SW480 (cell line): ENCODE measurements at regions not wholly inside any gene's neighbourhood (a gene's known extent, or its start where the extent isn't known, plus 50 kb on each side); places are given as distances from the start of the nearest gene placed in this dataset.

Experiments
- DNase-seq: peaks from one replicate; pipeline ENCODE4 v3.0.0-alpha.2; 2016; ENCODE audit warnings: low spot score

GRCh38 chr6:40973304-40973703 is 65.7 kb downstream of the UNC5CL start:
- DNase-seq: no peak

- DNase-seq: no peak
These were observed 66.2 kb downstream of the UNC5CL start for GRCh38 chr6:40972814-40973213.

GRCh38 chr6:40972190-40972589 is 66.8 kb downstream of the UNC5CL start:
- no peak for DNase-seq

GRCh38 chr6:40968620-40969164 is 70.3 kb downstream of the UNC5CL start:
- DNase-seq: no peak

- no peak for DNase-seq
These were observed 72.2 kb downstream of the UNC5CL start for GRCh38 chr6:40966860-40967259.

- no peak for DNase-seq
These were observed 74.0 kb downstream of the UNC5CL start for GRCh38 chr6:40965046-40965445.

- no peak for DNase-seq
These were observed 76.0 kb downstream of the UNC5CL start for GRCh38 chr6:40963019-40963418.

GRCh38 chr6:40962241-40962640 is 76.8 kb downstream of the UNC5CL start:
- DNase-seq: peak; percentile 94

GRCh38 chr6:40961831-40962230 is 77.2 kb downstream of the UNC5CL start:
- DNase-seq: no peak

GRCh38 chr6:40960742-40961430 is 78.1 kb downstream of the UNC5CL start:
- no peak for DNase-seq

- no peak for DNase-seq
These were observed 79.2 kb downstream of the UNC5CL start for GRCh38 chr6:40959781-40960327.

GRCh38 chr6:40958738-40959137 is 80.3 kb downstream of the UNC5CL start:
- peak; percentile 67 for DNase-seq

- DNase-seq: peak; percentile 94
These were observed 81.2 kb downstream of the UNC5CL start for GRCh38 chr6:40957616-40958492.

- no peak for DNase-seq
These were observed 82.1 kb downstream of the UNC5CL start for GRCh38 chr6:40956936-40957335.

- no peak for DNase-seq
These were observed 83.9 kb downstream of the UNC5CL start for GRCh38 chr6:40955178-40955545.

GRCh38 chr6:40954446-40955177 is 84.4 kb downstream of the UNC5CL start:
- no peak for DNase-seq

- no peak for DNase-seq
These were observed 85.5 kb downstream of the UNC5CL start for GRCh38 chr6:40953486-40953885.

- no peak for DNase-seq
These were observed 87.9 kb downstream of the UNC5CL start for GRCh38 chr6:40950986-40951698.

GRCh38 chr6:40948570-40948969 is 90.5 kb downstream of the UNC5CL start:
- DNase-seq: no peak

- DNase-seq: no peak
These were observed 91.0 kb downstream of the UNC5CL start for GRCh38 chr6:40947876-40948526.

- DNase-seq: no peak
These were observed 92.2 kb downstream of the UNC5CL start for GRCh38 chr6:40946738-40947301.
